ENCODE measurements at regions not wholly inside any gene's neighbourhood (a gene's known extent, or its start where the extent isn't known, plus 50 kb on each side); places are given as distances from the start of the nearest gene placed in this dataset.

DNA sequence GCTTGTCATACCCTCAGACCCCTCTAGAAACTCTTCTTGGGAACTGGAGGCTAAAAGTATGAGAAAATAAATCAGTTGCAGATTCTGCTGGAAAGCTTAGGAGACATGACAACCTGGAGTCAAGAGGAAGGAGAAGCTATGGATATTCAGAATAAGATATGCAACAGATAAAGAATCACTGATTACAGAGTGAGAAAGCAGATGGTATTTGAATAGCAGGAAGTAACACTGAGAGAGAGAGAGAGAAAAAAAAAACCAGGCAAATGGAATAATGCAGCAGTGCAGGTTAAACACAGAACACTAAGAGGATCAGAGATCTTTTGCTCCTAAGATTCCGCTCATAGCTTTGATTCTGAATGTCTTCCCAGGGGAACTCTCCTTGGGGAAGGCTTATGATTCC, 1284.1 kb upstream of the NXPH2 start:
- Histone ChIP-seq H3K27me3 (no peaks in the 10 kb centered on the region), H3K36me3 (no peaks in the 10 kb centered on the region), H3K27ac (no peak overlapping the region), H3K4me1 (no peaks in the 10 kb centered on the region), H3K9me3 (no peaks in the 10 kb centered on the region), H3K4me3 (no peak overlapping the region)
- TF ChIP-seq CTCF (IDR thresholded peaks at IDR 0.05) = no peak
- TF ChIP-seq EP300 (IDR thresholded peaks at IDR 0.05) = no peak
- intact Hi-C loops (cut with DNase I; ENCODE audit: low total_unique reads) = no loop called here
- DNase-seq = no peak
- WGBS, 5 donors = 95 to 100% (median 100%) methylated on average over 1 of the region's 1 CpG

DNA sequence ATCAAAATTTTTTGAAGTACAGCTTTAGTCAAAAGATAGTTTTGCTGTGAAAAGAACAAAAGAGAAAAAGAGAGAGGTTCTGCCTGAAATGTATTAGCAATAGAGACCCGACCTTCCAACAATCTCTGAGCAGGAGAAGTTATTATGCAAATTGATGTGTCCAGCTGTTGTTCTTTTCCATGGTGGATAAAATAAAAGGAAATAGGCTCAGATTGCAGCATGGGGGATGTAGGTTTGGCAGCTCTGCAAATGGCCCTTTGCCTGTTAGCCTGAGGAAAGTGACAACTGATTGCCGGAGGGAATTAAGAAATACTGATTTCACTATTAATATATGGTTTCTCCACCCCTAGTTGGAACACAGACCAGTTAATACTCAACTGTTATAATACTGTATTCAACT, 1283.2 kb upstream of the NXPH2 start:
- peak in 1 of 2 donors; percentile 75 for DNase-seq

DNA sequence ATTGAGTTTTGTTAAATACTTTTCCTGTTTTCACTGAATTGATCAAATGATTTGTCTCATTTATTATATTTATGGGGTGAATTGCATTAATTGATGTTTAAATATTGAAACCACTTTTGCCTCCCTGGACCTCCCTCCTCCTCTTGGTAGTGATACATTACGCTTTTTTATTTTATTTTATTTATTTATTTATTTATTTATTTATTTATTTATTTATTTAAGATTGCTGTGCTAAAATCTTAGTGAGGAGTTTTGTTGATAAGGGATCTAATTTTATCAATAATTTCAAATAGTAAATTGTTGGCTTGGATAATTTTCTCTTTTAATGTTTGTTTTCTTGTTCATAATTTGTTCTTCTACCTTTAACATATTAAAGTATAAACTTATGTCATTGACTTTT, 1281.0 kb upstream of the NXPH2 start:
- Histone ChIP-seq H3K36me3 (no peaks in the 10 kb centered on the region), H3K4me1 (no peaks in the 10 kb centered on the region), H3K27ac (no peak overlapping the region), H3K4me3 (no peak overlapping the region), H3K9me3 (no peaks in the 10 kb centered on the region), H3K27me3 (no peaks in the 10 kb centered on the region)
- intact Hi-C loops (cut with DNase I; ENCODE audit: low total_unique reads) = no loop called here
- no peak for DNase-seq
- WGBS, 5 donors = 83 to 98% (median 93%) methylated on average over 1 of the region's 1 CpG
- TF ChIP-seq POLR2A (IDR thresholded peaks at IDR 0.05) = no peak
- TF ChIP-seq CTCF (IDR thresholded peaks at IDR 0.05) = no peak
- no peak for TF ChIP-seq EP300 (IDR thresholded peaks at IDR 0.05)
- TF ChIP-seq POLR2AphosphoS5 (IDR thresholded peaks at IDR 0.05) = no peak

More for the DNA sequence above, 1283.2 kb upstream of the NXPH2 start:
- Histone ChIP-seq H3K27ac (no peak overlapping the region), H3K4me3 (no peak overlapping the region), H3K36me3 (no peaks in the 10 kb centered on the region), H3K4me1 (no peaks in the 10 kb centered on the region), H3K27me3 (no peaks in the 10 kb centered on the region), H3K9me3 (no peaks in the 10 kb centered on the region)
- WGBS, 5 donors = 58 to 75% (median 67%) methylated on average over 2 of the region's 2 CpGs
- TF ChIP-seq POLR2A (IDR thresholded peaks at IDR 0.05) = no peak
- TF ChIP-seq EP300 (IDR thresholded peaks at IDR 0.05) = no peak
- no peak for TF ChIP-seq POLR2AphosphoS5 (IDR thresholded peaks at IDR 0.05)
- TF ChIP-seq CTCF (IDR thresholded peaks at IDR 0.05) = no peak
- intact Hi-C loops (cut with DNase I; ENCODE audit: low total_unique reads) = no loop called here

- Histone ChIP-seq H3K4me1 (no peaks in the 10 kb centered on the region), H3K27me3 (no peaks in the 10 kb centered on the region), H3K4me3 (no peak overlapping the region), H3K9me3 (no peaks in the 10 kb centered on the region), H3K27ac (no peak overlapping the region), H3K36me3 (no peaks in the 10 kb centered on the region)
- intact Hi-C loops (cut with DNase I; ENCODE audit: low total_unique reads) = no loop called here
- no peak for DNase-seq
- WGBS, 5 donors = 13 to 48% (median 37%) methylated on average over 1 of the region's 1 CpG
- TF ChIP-seq POLR2A (IDR thresholded peaks at IDR 0.05) = no peak
- no peak for TF ChIP-seq POLR2AphosphoS5 (IDR thresholded peaks at IDR 0.05)
- TF ChIP-seq CTCF (IDR thresholded peaks at IDR 0.05) = no peak
- no peak for TF ChIP-seq EP300 (IDR thresholded peaks at IDR 0.05)
Observed at GRCh38 chr2:140057928-140058327, 1277.7 kb upstream of the NXPH2 start.

DNA sequence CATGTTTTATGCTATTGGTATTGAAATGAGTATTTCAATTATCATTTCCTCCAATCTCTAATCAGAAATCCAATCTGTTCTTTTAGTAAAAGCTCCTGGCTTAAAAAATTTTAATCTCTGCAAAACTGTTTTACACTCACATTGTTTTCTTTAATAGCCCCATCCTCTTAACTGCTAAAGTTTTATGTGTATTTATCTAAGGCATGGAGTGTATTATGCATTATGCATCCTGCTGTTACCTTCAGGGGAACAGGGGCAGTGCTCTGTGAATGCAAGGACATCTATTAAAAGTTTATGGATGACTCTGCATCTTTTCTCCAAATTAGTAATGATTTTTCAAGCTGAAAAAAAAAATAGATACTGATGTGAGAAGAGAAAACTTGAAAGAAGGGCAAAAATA, 1261.6 kb upstream of the NXPH2 start:
- Histone ChIP-seq H3K9me3 (peaks cover 0 to 9% (median under 1%) of the 10 kb centered on the region in 4 donors), H3K4me1 (no peaks in the 10 kb centered on the region), H3K4me3 (no peak overlapping the region), H3K36me3 (no peaks in the 10 kb centered on the region), H3K27ac (no peak overlapping the region), H3K27me3 (no peaks in the 10 kb centered on the region)
- DNase-seq = no peak
- intact Hi-C loops (cut with DNase I; ENCODE audit: low total_unique reads) = no loop called here
- TF ChIP-seq POLR2A (IDR thresholded peaks at IDR 0.05) (no peak), CTCF (IDR thresholded peaks at IDR 0.05) (no peak), POLR2AphosphoS5 (IDR thresholded peaks at IDR 0.05) (no peak), EP300 (IDR thresholded peaks at IDR 0.05) (no peak)
